ENCODE measurements at regions not wholly inside any gene's neighbourhood (a gene's known extent, or its start where the extent isn't known, plus 50 kb on each side); places are given as distances from the start of the nearest gene placed in this dataset.

GRCh38 chr18:38993342-38993741 is 1427.7 kb upstream of the CELF4 start:
- DNase-seq: no peak

DNA sequence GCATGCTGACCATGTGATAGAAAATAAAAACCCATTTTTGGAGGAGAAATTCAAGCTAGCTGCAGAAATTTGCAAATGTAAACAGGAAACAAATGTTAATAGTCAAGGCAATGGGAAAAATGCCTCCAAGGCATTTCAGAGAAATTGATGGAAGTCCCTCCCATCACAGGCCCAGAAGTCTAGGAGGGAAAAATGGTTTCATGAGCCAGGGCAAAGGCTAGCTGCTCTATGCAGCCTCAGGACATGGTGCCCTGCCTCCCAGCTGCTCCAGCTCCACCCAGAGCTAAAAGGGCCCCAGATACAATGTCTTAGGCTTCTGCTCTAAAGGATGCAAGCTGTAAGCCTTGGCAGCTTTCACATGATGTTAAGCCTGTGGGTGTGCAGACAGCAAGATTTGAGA is 1419.4 kb upstream of the CELF4 start:
- no peak for DNase-seq

GRCh38 chr18:38982072-38982471 is 1416.5 kb upstream of the CELF4 start:
- DNase-seq: no peak

DNA sequence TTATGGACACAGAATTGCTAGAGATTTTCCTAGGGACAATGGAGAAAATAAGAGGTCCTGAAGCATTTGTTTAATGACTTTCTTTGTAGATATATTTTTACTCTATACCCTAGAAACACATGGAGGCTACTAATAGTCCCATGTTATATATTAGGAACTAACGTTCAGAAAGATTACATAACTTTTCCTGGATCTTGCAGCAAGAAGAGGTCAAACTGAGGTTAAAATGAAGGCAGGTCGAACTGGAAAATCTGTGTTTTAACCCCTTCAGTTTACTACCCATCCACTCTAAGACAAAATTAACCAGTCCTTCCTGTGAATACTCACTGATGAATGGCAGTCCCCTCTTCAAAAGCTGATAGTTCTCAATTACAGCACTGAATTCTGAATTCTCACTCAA is 1415.8 kb upstream of the CELF4 start:
- peak; percentile 13 for DNase-seq

GRCh38 chr18:38980420-38980819 is 1414.8 kb upstream of the CELF4 start:
- DNase-seq: no peak

DNA sequence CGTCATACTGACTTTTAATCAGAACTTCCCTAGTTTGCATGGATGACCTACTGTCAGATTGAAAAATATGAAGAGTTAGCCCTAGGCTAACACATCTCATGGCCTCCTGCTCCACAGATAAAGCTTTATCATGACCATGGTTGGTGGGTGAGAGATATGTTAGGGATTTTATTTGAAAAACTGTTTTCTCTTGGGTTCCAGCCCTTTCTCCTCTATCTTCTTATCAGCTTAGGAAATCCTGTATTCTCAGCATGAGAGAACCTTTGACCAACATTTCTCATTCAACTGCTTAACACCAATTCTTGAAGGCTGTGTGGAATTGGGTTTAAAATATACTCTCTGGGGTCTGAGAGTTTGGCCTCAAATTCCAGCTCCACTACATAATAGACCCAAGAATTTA is 1407.0 kb upstream of the CELF4 start:
- no peak for DNase-seq

DNA sequence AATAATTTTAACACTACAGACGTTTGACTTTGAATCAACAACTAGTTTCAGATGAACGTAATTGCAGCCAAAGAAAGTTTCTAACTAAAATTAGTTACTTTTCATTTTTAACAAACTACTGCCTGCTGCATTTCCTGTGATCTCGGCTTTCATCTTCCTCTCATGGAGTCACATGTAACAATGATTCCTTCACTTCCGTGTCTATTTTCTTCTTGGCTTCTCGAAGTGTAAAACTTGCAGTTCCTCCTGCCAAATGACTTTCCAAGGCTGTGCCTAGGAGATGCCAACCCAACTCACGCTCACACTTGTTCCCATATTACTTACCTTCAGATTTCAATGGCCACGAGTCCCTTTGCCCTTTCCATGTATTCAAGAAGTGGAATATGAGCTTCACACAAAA is 1406.3 kb upstream of the CELF4 start:
- DNase-seq: no peak

DNA sequence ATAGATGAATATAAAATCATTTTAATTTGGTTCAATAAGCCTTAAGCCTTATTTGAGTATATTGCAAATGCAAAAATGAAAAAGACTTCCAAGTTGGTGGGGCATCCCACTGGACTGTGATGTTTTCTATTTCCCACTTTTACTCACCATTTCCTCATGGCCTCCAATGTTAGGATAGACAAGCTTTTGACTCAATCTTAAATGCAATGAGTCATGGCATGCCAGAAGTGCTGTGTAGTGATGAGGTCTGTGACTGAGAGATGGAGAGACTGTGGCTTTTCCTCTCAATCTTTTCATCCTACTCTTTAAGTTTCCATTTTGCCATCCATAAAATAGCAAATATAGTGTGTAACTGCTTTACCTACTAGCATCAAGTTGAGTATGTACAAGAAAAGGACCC is 1401.2 kb upstream of the CELF4 start:
- no peak for DNase-seq

DNA sequence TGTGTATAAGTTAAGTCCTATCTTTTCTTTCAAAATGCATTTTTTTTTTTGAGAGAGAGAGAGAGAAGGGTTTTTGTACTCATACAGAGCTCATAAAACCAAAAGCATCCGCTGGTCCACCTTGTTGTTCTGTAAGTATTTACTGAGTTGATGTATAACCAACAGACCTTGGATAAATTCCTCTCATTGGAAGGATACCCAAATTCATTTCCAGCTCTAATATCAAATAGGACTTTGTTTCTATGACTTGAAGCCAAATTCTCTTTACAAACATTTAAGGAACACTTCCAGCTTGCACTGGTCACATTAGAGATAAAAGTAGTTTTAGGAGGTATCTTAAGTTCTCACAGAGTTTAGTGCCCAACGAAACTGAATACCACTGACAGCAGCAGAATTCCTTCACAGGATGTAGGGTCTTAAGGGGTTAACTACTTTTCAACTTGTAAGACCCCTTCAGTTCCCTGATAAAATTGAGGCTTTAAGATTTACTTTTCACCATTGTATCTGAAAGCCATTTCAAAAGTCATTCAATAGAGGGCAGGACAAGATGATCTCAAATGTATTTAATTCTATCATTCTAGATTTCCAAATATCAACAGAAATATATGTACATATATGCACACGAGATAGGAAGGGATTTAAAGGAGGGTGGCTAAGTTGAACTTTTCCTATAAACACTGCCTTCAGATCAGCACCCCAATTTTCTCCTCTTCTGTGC is 1398.5 kb upstream of the CELF4 start:
- DNase-seq: no peak

- no peak for DNase-seq
Measured at GRCh38 chr18:38961880-38962279, 1396.3 kb upstream of the CELF4 start.

DNA sequence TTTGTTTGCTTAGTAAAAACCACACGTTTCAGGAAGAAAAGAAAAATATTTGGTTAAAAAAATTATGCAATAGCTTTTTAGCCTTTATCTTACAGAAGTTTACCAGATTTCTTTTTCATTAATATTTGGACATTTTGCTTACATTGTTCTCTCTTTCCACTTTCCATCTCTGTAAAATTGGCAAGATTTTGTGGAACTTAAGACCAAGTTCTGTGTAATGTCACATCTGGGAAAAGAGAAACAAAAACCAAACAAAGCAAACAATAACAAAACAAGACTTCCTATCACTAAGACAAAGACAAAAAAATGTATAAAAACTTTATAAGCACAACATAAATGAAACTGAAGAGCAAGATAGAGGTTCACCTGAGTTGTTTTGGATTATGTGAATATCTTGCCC is 1392.1 kb upstream of the CELF4 start:
- peak; percentile 15 for DNase-seq

DNA sequence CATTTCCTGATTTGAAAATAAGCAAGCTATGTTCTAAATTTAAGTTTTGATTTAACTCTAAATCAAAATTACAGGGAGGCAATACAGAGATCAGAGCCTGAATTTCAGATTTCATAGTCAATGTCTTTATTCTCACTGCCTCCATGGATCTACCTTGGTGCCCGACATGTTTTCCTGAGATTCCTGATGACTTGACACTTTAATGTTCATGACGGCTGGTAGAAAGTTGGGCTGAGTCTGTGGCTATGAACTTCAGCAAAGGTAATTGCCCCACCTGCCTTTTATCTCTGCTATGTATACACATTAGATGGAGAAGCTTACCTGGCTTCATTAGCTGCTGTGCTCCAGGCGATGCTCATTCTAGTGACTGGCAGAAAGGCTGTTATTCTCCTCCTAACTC is 1390.5 kb upstream of the CELF4 start:
- DNase-seq: no peak

DNA sequence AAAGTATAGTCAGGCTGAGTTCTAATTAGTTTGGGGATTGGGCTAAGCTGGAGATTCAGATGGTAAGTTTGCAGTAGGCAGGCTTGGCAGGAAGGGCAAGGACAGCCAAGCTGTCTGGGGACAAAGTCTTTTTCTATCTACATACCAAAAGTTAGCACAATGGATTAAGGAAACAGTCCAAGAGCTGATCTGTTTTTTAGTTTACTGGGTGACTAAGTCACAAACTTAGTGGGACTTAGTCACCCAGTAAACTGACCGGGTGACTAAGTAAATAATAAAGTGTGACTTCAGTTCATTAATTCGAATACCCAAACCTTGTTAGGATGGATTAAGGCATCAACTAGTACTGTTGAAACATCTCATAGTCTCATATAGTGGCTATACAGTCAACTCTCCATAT is 1386.0 kb upstream of the CELF4 start:
- no peak for DNase-seq

- DNase-seq: no peak
Measured at GRCh38 chr18:38948436-38948835, 1382.8 kb upstream of the CELF4 start.

DNA sequence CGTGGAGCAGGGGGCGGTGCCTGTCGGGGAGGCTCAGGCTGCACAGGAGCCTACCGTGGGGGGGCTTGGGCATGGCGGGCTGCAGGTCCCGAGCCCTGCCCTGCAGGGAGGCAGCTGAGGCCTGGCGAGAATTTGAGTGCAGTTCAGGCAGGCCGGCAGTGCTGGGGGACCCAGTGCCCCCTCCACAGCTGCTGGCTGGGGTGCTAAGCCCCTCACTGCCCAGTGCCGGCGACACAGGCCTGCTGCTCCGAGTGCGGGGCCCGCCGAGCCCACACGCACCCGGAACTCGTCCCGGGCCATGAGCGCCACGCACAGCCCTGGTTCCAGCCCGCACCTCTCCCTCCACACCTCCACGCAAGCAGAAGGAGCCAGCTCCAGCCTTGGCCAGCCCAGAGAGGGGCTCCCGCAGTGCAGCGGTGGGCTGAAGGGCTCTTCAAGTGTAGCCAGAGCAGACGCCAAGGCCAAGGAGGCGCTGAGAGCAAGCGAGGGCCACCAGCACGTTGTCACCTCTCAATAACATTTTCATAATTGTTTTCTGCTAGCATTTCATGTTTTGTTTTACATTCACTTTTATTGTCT is 1378.9 kb upstream of the CELF4 start:
- no peak for DNase-seq

GRCh38 chr18:38941711-38942561 is 1376.3 kb upstream of the CELF4 start:
- DNase-seq: no peak

DNA sequence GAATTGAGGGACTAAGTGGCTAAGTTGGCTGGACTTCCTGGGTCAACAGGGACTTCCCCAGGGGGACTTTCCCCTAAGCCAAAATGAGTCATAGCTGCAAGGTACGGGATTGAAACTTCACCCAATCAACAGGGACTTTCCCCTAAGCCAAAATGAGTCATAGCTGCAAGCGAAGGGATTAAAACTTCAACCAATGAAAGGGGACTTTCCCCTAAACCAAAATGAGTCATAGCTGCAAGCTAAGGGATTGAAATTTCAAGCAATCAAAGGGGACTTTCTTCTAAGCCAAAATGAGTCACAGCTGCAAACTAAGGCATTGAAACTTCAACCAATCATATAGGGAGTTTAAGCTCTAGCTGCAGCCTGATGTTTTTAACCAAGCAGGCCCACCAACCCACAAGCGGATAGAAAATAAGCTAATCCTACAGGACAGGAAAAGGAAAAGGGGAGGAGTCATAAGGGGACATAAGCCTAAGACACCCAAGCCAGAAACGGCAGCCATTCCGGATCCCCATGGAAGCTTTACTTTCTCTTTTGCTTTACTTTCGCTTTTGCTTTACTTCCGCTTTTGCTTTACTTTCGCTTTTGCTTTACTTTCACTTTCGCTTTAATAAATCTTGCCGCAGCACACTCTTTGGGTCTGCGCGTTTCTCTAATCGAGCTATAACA is 1375.4 kb upstream of the CELF4 start:
- DNase-seq: no peak

- DNase-seq: no peak
Measured at GRCh38 chr18:38940475-38940862, 1374.9 kb upstream of the CELF4 start.

- no peak for DNase-seq
Measured at GRCh38 chr18:38933910-38934510, 1368.4 kb upstream of the CELF4 start.

GRCh38 chr18:38933322-38933721 is 1367.7 kb upstream of the CELF4 start:
- DNase-seq: no peak

DNA sequence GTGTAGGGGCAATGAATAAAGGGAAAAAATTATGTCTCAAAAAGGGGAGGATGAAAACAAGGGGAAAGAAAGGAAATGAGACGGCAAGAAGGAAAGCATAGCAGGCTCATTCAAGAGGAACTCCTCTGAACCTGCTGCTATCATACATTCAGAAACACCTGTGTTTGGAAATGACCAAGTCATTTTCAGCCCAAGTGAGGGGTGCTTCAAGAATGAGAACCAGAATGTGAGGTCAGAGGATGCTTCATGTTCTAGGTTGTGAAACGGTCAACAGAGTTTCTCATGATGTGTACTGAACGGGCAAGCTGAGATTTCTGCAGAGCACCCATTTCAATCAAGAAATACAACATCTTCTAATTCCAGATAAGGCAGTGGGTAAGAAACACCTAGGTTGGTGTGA is 1367.2 kb upstream of the CELF4 start:
- DNase-seq: no peak

GRCh38 chr18:38931754-38932050 is 1366.1 kb upstream of the CELF4 start:
- no peak for DNase-seq
